B cell (primary cell): ENCODE measurements at regions not wholly inside any gene's neighbourhood (a gene's known extent, or its start where the extent isn't known, plus 50 kb on each side); places are given as distances from the start of the nearest gene placed in this dataset.
"Not testable (repeated sequence)": the region's sequence is repeated elsewhere in the genome, so short reads cannot be mapped to it uniquely, and the experiment has no call there.

ENCODE experiments used
- ATAC-seq: fragments of 200-7000 bp; cut with Tn5 transposase; one replicate; pipeline ENCODE4 v1.10.0; 2021; ENCODE audit warnings: low read depth, mild to moderate bottlenecking, moderate number of reproducible peaks, moderate library complexity
- CTCF ChIA-PET: fragments of 350-600 bp; sonication (Branson Sonifier 250); formaldehyde crosslinking; loops from one replicate; lab custom pipeline; 2021; ENCODE audit warnings: antibody characterized with exemption, inconsistent platforms; lab: Charles Lee
- POLR2A ChIA-PET: fragments of 350-600 bp; sonication (Branson Sonifier 250); formaldehyde crosslinking; loops from one replicate; lab custom pipeline; 2021; ENCODE audit warnings: antibody characterized with exemption; lab: Charles Lee
- DNase-seq: peaks from one replicate; pipeline ENCODE4 v3.0.0; 2013
- H2AFZ ChIP-seq: 2 replicates; pipeline ENCODE4 v1.6.1; 2012; ENCODE audit warnings: mild to moderate bottlenecking, low read depth, low read length; ENCODE audit not compliant: insufficient read depth, poor library complexity, severe bottlenecking
- H3K27ac ChIP-seq, 2 donors: 1 replicate in 1 of 2; 2 replicates in 1 of 2; pipeline ENCODE4 v1.5.1; 2012 to 2013; ENCODE audit warnings: low read length in 2 of 2, mild to moderate bottlenecking in 2 of 2, moderate library complexity in 1 of 2
- H3K27me3 ChIP-seq, 4 experiments: fragments of 200-600 bp in 1 of 4; sonication (generic) in 1 of 4; replicated peaks in 1 of 4; 1 replicate in 2 of 4; 2 replicates in 2 of 4; pipeline versions ENCODE4 v1.6.1 to v1.7.0; 2013 to 2016; ENCODE audit warnings: low read length in 3 of 4, mild to moderate bottlenecking in 2 of 4, mixed read lengths in 1 of 4, moderate library complexity in 1 of 4; ENCODE audit not compliant: insufficient read depth in 4 of 4, control insufficient read depth in 3 of 4; ENCODE audit errors: control extremely low read depth in 1 of 4
- H3K36me3 ChIP-seq, 2 experiments: replicated peaks in 1 of 2; 1 replicate in 1 of 2; 2 replicates in 1 of 2; pipeline versions ENCODE4 v1.6.1 to v1.7.1; 2013; ENCODE audit warnings: low read length in 1 of 2; ENCODE audit not compliant: insufficient read depth in 2 of 2, control insufficient read depth in 1 of 2; ENCODE audit errors: control extremely low read depth in 1 of 2, extremely low read depth in 1 of 2
- H3K4me1 ChIP-seq, 2 donors: fragments of 200-600 bp in 1 of 2; sonication (generic) in 1 of 2; 1 replicate in 1 of 2; 2 replicates in 1 of 2; pipeline versions ENCODE4 v1.5.1 to v1.6.1; 2013 to 2017; ENCODE audit warnings: low read length in 2 of 2; ENCODE audit not compliant: control insufficient read depth in 2 of 2, insufficient read depth in 2 of 2
- H3K4me2 ChIP-seq: replicated peaks from 2 replicates; pipeline ENCODE3; 2012; ENCODE audit warnings: mild to moderate bottlenecking, low read depth, low read length; ENCODE audit not compliant: poor library complexity, severe bottlenecking
- H3K4me3 ChIP-seq, 5 experiments: fragments of 200-600 bp in 1 of 5; sonication (generic) in 1 of 5; 1 replicate in 3 of 5; 2 replicates in 2 of 5; pipeline versions ENCODE4 v1.5.1 to v1.7.0; 2011 to 2016; ENCODE audit warnings: low read length in 4 of 5, mild to moderate bottlenecking in 4 of 5, low read depth in 2 of 5, control low read depth in 1 of 5, moderate library complexity in 1 of 5; ENCODE audit not compliant: insufficient read depth in 1 of 5; ENCODE audit errors: control extremely low read depth in 1 of 5, extremely low read depth in 1 of 5
- H3K79me2 ChIP-seq: fragments of 200-600 bp; sonication (generic); one replicate; pipeline ENCODE4 v1.6.0; 2016; ENCODE audit warnings: low read length; ENCODE audit not compliant: control insufficient read depth, insufficient read depth
- H3K9ac ChIP-seq: fragments of 200-600 bp; sonication (generic); 2 replicates; pipeline ENCODE4 v1.6.1; 2017; ENCODE audit warnings: mild to moderate bottlenecking, low read length, moderate library complexity
- H3K9me3 ChIP-seq, 3 donors: one replicate each; pipeline versions ENCODE4 v1.6.1 to v1.7.1; 2013; ENCODE audit warnings: low read length in 2 of 3; ENCODE audit not compliant: control insufficient read depth in 2 of 3, insufficient read depth in 1 of 3; ENCODE audit errors: control extremely low read depth in 1 of 3
- H4K20me1 ChIP-seq: 2 replicates; pipeline ENCODE4 v1.6.0; 2012; ENCODE audit warnings: mild to moderate bottlenecking, low read length; ENCODE audit not compliant: insufficient read depth, control insufficient read depth, poor library complexity, severe bottlenecking
- H3K27ac Mint-ChIP-seq: one replicate; pipeline ENCODE4 v1.8.0; 2021; ENCODE audit warnings: mixed read lengths
- H3K27me3 Mint-ChIP-seq: one replicate; pipeline ENCODE4 v1.8.0; 2021; ENCODE audit warnings: mixed read lengths
- H3K4me1 Mint-ChIP-seq: one replicate; pipeline ENCODE4 v1.8.0; 2021; ENCODE audit warnings: mixed read lengths
- H3K4me3 Mint-ChIP-seq: one replicate; pipeline ENCODE4 v1.8.0; 2021; ENCODE audit warnings: mixed read lengths
- H3K9me3 Mint-ChIP-seq: one replicate; pipeline ENCODE4 v1.8.0; 2022; ENCODE audit warnings: mixed read lengths; ENCODE audit not compliant: insufficient read depth
- EZH2 ChIP-seq: IDR thresholded peaks from 2 replicates; pipeline ENCODE4 v1.6.1; 2012; ENCODE audit warnings: borderline replicate concordance, low read depth, mild to moderate bottlenecking, moderate library complexity, low read length; ENCODE audit not compliant: insufficient read depth, poor library complexity, severe bottlenecking
- WGBS: methylation state at CpG from one replicate; pipeline ENCODE4 v1.1.5; 2013; ENCODE audit warnings: missing lambda C conversion rate; ENCODE audit not compliant: insufficient coverage; 5-methylcytosine and 5-hydroxymethylcytosine counted together
- intact Hi-C: fragments of 100-400 bp; cut with micrococcal nuclease; formaldehyde crosslinking; loops from one replicate; pipeline ENCODE4 v1.10.0; 2022
- TF ChIP-seq, protein P1 (sequence below): fragments of 200-600 bp; IDR thresholded peaks from one replicate; pipeline ENCODE4 v1.8.0; 2022; ENCODE audit warnings: antibody characterized with exemption, mild to moderate bottlenecking

DNA sequence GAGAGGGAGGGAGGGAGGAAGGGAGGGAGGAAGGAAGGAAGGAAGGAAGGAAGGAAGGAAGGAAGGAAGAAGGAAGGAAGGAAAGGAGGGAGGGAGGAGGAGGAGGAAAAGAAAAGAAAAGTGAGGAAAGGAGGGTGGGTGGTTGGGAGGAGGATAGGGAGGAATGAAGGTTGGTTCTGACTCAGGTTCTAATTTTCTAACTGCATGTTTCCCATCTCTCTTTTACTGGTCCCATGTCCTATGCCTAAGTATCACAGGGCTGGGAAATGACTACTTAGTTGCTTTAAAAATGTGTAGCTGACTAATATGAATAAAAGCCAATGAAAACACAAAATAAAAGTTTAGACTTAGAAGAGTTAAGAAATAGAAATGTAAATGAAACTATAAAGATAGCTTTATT is 890.9 kb upstream of the POT1 start:
- Mint-ChIP-seq H3K4me3 (no peak overlapping the region), H3K4me1 (no peaks in the 10 kb centered on the region), H3K27me3 (no peaks in the 10 kb centered on the region), H3K27ac (no peak overlapping the region), H3K9me3 (no peaks in the 10 kb centered on the region)
- H3K27ac ChIP-seq: no peak overlapping the region
- ChIA-PET POLR2A (no interaction called here), CTCF (no interaction called here)
- no peak for DNase-seq
- TF ChIP-seq, protein P1, sequence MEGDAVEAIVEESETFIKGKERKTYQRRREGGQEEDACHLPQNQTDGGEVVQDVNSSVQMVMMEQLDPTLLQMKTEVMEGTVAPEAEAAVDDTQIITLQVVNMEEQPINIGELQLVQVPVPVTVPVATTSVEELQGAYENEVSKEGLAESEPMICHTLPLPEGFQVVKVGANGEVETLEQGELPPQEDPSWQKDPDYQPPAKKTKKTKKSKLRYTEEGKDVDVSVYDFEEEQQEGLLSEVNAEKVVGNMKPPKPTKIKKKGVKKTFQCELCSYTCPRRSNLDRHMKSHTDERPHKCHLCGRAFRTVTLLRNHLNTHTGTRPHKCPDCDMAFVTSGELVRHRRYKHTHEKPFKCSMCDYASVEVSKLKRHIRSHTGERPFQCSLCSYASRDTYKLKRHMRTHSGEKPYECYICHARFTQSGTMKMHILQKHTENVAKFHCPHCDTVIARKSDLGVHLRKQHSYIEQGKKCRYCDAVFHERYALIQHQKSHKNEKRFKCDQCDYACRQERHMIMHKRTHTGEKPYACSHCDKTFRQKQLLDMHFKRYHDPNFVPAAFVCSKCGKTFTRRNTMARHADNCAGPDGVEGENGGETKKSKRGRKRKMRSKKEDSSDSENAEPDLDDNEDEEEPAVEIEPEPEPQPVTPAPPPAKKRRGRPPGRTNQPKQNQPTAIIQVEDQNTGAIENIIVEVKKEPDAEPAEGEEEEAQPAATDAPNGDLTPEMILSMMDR: no peak
- TF ChIP-seq EZH2: no peak
- H3K4me1 ChIP-seq: no peaks in the 10 kb centered on the region
- no peak overlapping the region for H3K4me3 ChIP-seq
- no peak overlapping the region for H3K4me2 ChIP-seq
- no peaks in the 10 kb centered on the region for H3K79me2 ChIP-seq
- no peaks in the 10 kb centered on the region for H3K9me3 ChIP-seq
- no peaks in the 10 kb centered on the region for H4K20me1 ChIP-seq
- intact Hi-C loops: no loop called here
- H3K9ac ChIP-seq: no peak overlapping the region
- no peaks in the 10 kb centered on the region for H3K36me3 ChIP-seq
- no peaks in the 10 kb centered on the region for H3K27me3 ChIP-seq
- no peak for ATAC-seq
- H2AFZ ChIP-seq: no peak overlapping the region

DNA sequence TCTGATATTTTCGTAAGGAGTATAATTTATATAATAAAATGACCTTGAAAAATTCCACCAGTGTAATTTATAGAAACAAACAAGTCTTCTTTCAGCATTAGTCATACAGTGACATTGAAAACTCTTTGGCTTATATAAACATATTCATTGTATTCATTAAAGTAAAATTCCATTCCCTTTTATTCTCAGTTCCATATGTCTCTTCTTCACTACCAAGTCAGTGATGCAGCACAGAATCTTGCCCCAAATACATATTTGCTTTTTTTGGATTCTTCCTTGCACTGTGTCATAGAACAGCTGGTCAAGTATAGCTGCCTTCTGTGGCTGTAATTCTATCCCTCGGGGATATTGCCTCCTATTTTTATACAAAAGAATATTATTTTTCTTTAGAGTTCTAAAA is 884.5 kb upstream of the POT1 start:
- no peak overlapping the region for H3K27ac ChIP-seq
- Mint-ChIP-seq H3K4me3 (no peak overlapping the region), H3K27ac (no peak overlapping the region), H3K9me3 (no peaks in the 10 kb centered on the region), H3K27me3 (no peaks in the 10 kb centered on the region), H3K4me1 (no peaks in the 10 kb centered on the region)
- no peaks in the 10 kb centered on the region for H3K4me1 ChIP-seq
- DNase-seq (no peak), ATAC-seq (no peak)
- no CpG with 5 or more reads among the region's 2 CpGs for WGBS
- TF ChIP-seq, protein P1: no peak
- TF ChIP-seq EZH2: no peak
- H4K20me1 ChIP-seq: no peaks in the 10 kb centered on the region
- H3K79me2 ChIP-seq: no peaks in the 10 kb centered on the region
- no peaks in the 10 kb centered on the region for H3K27me3 ChIP-seq
- H3K4me2 ChIP-seq: no peak overlapping the region
- intact Hi-C loops: loop anchor here (10.0 kb wide), 1 partner anchor 69 kb away; no protein-coding TSS in a partner anchor
- H3K4me3 ChIP-seq: no peak overlapping the region
- H3K36me3 ChIP-seq: no peaks in the 10 kb centered on the region
- H3K9me3 ChIP-seq: no peaks in the 10 kb centered on the region
- H2AFZ ChIP-seq: no peak overlapping the region
- H3K9ac ChIP-seq: no peak overlapping the region
- ChIA-PET CTCF (no interaction called here), POLR2A (no interaction called here)

- H3K9ac ChIP-seq, H3K79me2 ChIP-seq, H3K4me3 Mint-ChIP-seq, H3K9me3 ChIP-seq, ATAC-seq, H2AFZ ChIP-seq, DNase-seq, H3K4me1 Mint-ChIP-seq, H3K9me3 Mint-ChIP-seq, H4K20me1 ChIP-seq, H3K27ac ChIP-seq, H3K4me2 ChIP-seq, H3K4me3 ChIP-seq, H3K27me3 Mint-ChIP-seq, H3K27me3 ChIP-seq, CTCF ChIA-PET, intact Hi-C loops, H3K36me3 ChIP-seq, H3K27ac Mint-ChIP-seq, POLR2A ChIA-PET, H3K4me1 ChIP-seq: not testable (repeated sequence)
- no CpG with 5 or more reads among the region's 4 CpGs for WGBS
Observed at GRCh38 chr7:125806491-125806890, 876.9 kb upstream of the POT1 start.
